WTC11 (cell line): ENCODE measurements at regions not wholly inside any gene's neighbourhood (a gene's known extent, or its start where the extent isn't known, plus 50 kb on each side); places are given as distances from the start of the nearest gene placed in this dataset.

Experiments used
- ATAC-seq: fragments of 200-7000 bp; cut with Tn5 transposase; 2 replicates; pipeline ENCODE4 v1.10.0; 2021; ENCODE audit warnings: mild to moderate bottlenecking, moderate library complexity
- CTCF ChIA-PET: fragments of 300-600 bp; sonication (Branson Sonifier 250); formaldehyde crosslinking; loops from one replicate; lab custom pipeline; 2021; ENCODE audit warnings: antibody characterized with exemption; lab: Charles Lee
- POLR2A ChIA-PET: fragments of 350-600 bp; sonication (Branson Sonifier 250); formaldehyde crosslinking; loops from one replicate; lab custom pipeline; 2021; ENCODE audit warnings: antibody characterized with exemption; lab: Charles Lee
- DNase-seq: peaks from one replicate; pipeline ENCODE4 v3.0.0; 2021; ENCODE audit warnings: low spot score
- H3K27ac Mint-ChIP-seq: 2 replicates; pipeline ENCODE4 v1.8.0; 2021; ENCODE audit warnings: mixed read lengths
- H3K27me3 Mint-ChIP-seq: 2 replicates; pipeline ENCODE4 v1.8.0; 2021; ENCODE audit warnings: low read depth, mild to moderate bottlenecking, moderate library complexity, mixed read lengths
- H3K36me3 Mint-ChIP-seq: 2 replicates; pipeline ENCODE4 v1.8.0; 2021; ENCODE audit warnings: mixed read lengths
- H3K4me1 Mint-ChIP-seq: 2 replicates; pipeline ENCODE4 v1.8.0; 2022; ENCODE audit warnings: mixed read lengths
- H3K4me3 Mint-ChIP-seq: 2 replicates; pipeline ENCODE4 v1.8.0; 2021; ENCODE audit warnings: mild to moderate bottlenecking, moderate library complexity, mixed read lengths
- H3K9me3 Mint-ChIP-seq: 2 replicates; pipeline ENCODE4 v1.8.0; 2021; ENCODE audit warnings: mixed read lengths
- AFF4 ChIP-seq: sonication (generic); formaldehyde crosslinking; IDR thresholded peaks from 2 replicates; pipeline ENCODE4 v1.8.1; 2023; ENCODE audit warnings: mild to moderate bottlenecking, missing genetic modification reagents, borderline replicate concordance
- AR ChIP-seq: fragments of 250-450 bp; sonication (Bioruptor Pico); IDR thresholded peaks from 2 replicates; pipeline ENCODE4 v1.9.0; 2021; ENCODE audit warnings: mild to moderate bottlenecking
- ATF1 ChIP-seq: sonication (generic); formaldehyde crosslinking; IDR thresholded peaks from 2 replicates; pipeline ENCODE4 v1.8.1; 2023; ENCODE audit warnings: mild to moderate bottlenecking, moderate library complexity, missing genetic modification reagents
- ATF3 ChIP-seq: sonication (generic); formaldehyde crosslinking; conservative IDR thresholded peaks from 2 replicates; pipeline ENCODE4 v1.8.1; 2022; ENCODE audit warnings: mild to moderate bottlenecking, missing genetic modification reagents
- EMX1 ChIP-seq: fragments of 250-450 bp; sonication (Bioruptor Pico); IDR thresholded peaks from 2 replicates; pipeline ENCODE4 v1.8.0; 2021; ENCODE audit warnings: mild to moderate bottlenecking
- GTF2I ChIP-seq: fragments of 250-450 bp; sonication (Bioruptor Pico); conservative IDR thresholded peaks from 2 replicates; pipeline ENCODE4 v1.4.0; 2021; ENCODE audit warnings: mild to moderate bottlenecking
- IRF2 ChIP-seq: sonication (generic); formaldehyde crosslinking; IDR thresholded peaks from 2 replicates; pipeline ENCODE4 v1.8.0; 2022; ENCODE audit warnings: low read depth, missing genetic modification reagents, borderline replicate concordance
- JAZF1 ChIP-seq: fragments of 250-450 bp; sonication (Bioruptor Pico); IDR thresholded peaks from 2 replicates; pipeline ENCODE4 v1.9.0; 2021; ENCODE audit warnings: moderate library complexity, mild to moderate bottlenecking, inconsistent platforms
- JUN ChIP-seq: sonication (generic); formaldehyde crosslinking; IDR thresholded peaks from 2 replicates; pipeline ENCODE4 v1.8.0; 2023; ENCODE audit warnings: mild to moderate bottlenecking, missing genetic modification reagents
- NR3C1 ChIP-seq: sonication (generic); formaldehyde crosslinking; conservative IDR thresholded peaks from 2 replicates; pipeline ENCODE4 v1.8.1; 2023; ENCODE audit warnings: low read depth, mild to moderate bottlenecking, missing genetic modification reagents
- PRDM15 ChIP-seq: sonication (generic); formaldehyde crosslinking; IDR thresholded peaks from 2 replicates; pipeline ENCODE4 v1.8.0; 2022; ENCODE audit warnings: missing genetic modification reagents
- PREB ChIP-seq: sonication (generic); formaldehyde crosslinking; IDR thresholded peaks from 2 replicates; pipeline ENCODE4 v1.8.1; 2022; ENCODE audit warnings: mild to moderate bottlenecking, missing genetic modification reagents, moderate library complexity, borderline replicate concordance
- RELA ChIP-seq: sonication (generic); formaldehyde crosslinking; IDR thresholded peaks from 2 replicates; pipeline ENCODE4 v1.8.1; 2022; ENCODE audit warnings: missing genetic modification reagents, mild to moderate bottlenecking, borderline replicate concordance
- SMAD4 ChIP-seq: sonication (generic); formaldehyde crosslinking; IDR thresholded peaks from 2 replicates; pipeline ENCODE4 v1.8.0; 2022; ENCODE audit warnings: mild to moderate bottlenecking, missing genetic modification reagents
- SOX15 ChIP-seq: fragments of 250-450 bp; sonication (Bioruptor Pico); IDR thresholded peaks from 2 replicates; pipeline ENCODE4 v1.9.0; 2021; ENCODE audit warnings: mild to moderate bottlenecking
- STAT6 ChIP-seq: sonication (generic); formaldehyde crosslinking; conservative IDR thresholded peaks from 2 replicates; pipeline ENCODE4 v1.8.1; 2023; ENCODE audit warnings: mild to moderate bottlenecking, low read depth, missing genetic modification reagents, moderate library complexity
- TEAD4 ChIP-seq: sonication (generic); formaldehyde crosslinking; IDR thresholded peaks from 2 replicates; pipeline ENCODE4 v1.8.0; 2022; ENCODE audit warnings: mild to moderate bottlenecking, missing genetic modification reagents
- ZBTB21 ChIP-seq: sonication (generic); formaldehyde crosslinking; IDR thresholded peaks from 2 replicates; pipeline ENCODE4 v1.8.1; 2023; ENCODE audit warnings: mild to moderate bottlenecking, missing genetic modification reagents, borderline replicate concordance
- ZNF219 ChIP-seq: sonication (generic); formaldehyde crosslinking; IDR thresholded peaks from 2 replicates; pipeline ENCODE4 v1.8.0; 2023; ENCODE audit warnings: missing genetic modification reagents, mild to moderate bottlenecking, borderline replicate concordance
- ZNF396 ChIP-seq: fragments of 250-450 bp; sonication (Bioruptor Pico); IDR thresholded peaks from 2 replicates; pipeline ENCODE4 v1.8.0; 2021; ENCODE audit warnings: mild to moderate bottlenecking, moderate library complexity, borderline replicate concordance

- TF ChIP-seq ZNF396 (no peak), JAZF1 (CRISPR knock-in tag) (no peak), SMAD4 (no peak), IRF2 (no peak)
These were observed 239.0 kb downstream of the TMX3 start (continued) for GRCh38 chr18:68475883-68476282.

GRCh38 chr18:68472701-68473295 lies 242.1 kb downstream of the TMX3 start:
- POLR2A ChIA-PET: interaction anchor here (0.7 kb wide), 1 partner anchor 1351 kb away, joined by 3 read pairs; no protein-coding TSS in a partner anchor

GRCh38 chr18:68469049-68469625 lies 245.8 kb downstream of the TMX3 start:
- ChIA-PET POLR2A (no interaction called here), CTCF (no interaction called here)
- H3K36me3 Mint-ChIP-seq: no peaks in the 10 kb centered on the region
- no peak for TF ChIP-seq RELA (CRISPR knock-in tag)
- TF ChIP-seq AFF4 (CRISPR knock-in tag): no peak
- TF ChIP-seq ATF1: no peak
- TF ChIP-seq JUN (CRISPR knock-in tag): no peak
- no peak for TF ChIP-seq ZBTB21 (CRISPR knock-in tag)
- TF ChIP-seq AR: no peak
- TF ChIP-seq PRDM15 (CRISPR knock-in tag): no peak
- TF ChIP-seq TEAD4 (CRISPR knock-in tag): no peak
- TF ChIP-seq STAT6: no peak
- H3K4me3 Mint-ChIP-seq: no peak overlapping the region
- peaks cover 10% of the 10 kb centered on the region for H3K4me1 Mint-ChIP-seq
- no peaks in the 10 kb centered on the region for H3K9me3 Mint-ChIP-seq
- DNase-seq: no peak
- no peak for ATAC-seq
- H3K27ac Mint-ChIP-seq: no peak overlapping the region
- H3K27me3 Mint-ChIP-seq: no peaks in the 10 kb centered on the region

More at GRCh38 chr18:68472701-68473295, 242.1 kb downstream of the TMX3 start:
- H3K27me3 Mint-ChIP-seq: no peaks in the 10 kb centered on the region
- no peak overlapping the region for H3K4me3 Mint-ChIP-seq
- no peak overlapping the region for H3K27ac Mint-ChIP-seq
- H3K4me1 Mint-ChIP-seq: peaks cover 6% of the 10 kb centered on the region
- DNase-seq (no peak), ATAC-seq (no peak)
- H3K9me3 Mint-ChIP-seq: no peaks in the 10 kb centered on the region
- CTCF ChIA-PET: no interaction called here
- TF ChIP-seq GTF2I (CRISPR knock-in tag): no peak
- no peak for TF ChIP-seq ATF3
- no peak for TF ChIP-seq PREB (CRISPR knock-in tag)
- TF ChIP-seq SOX15 (CRISPR knock-in tag): no peak
- no peak for TF ChIP-seq NR3C1
- TF ChIP-seq ZNF219 (CRISPR knock-in tag): no peak
- TF ChIP-seq EMX1 (CRISPR knock-in tag): no peak
- H3K36me3 Mint-ChIP-seq: no peaks in the 10 kb centered on the region
